GM10266 (cell line): ENCODE measurements at regions not wholly inside any gene's neighbourhood (a gene's known extent, or its start where the extent isn't known, plus 50 kb on each side); places are given as distances from the start of the nearest gene placed in this dataset.

Experiments
- DNase-seq: peaks from one replicate; pipeline ENCODE4 v3.0.0; 2012; ENCODE audit errors: extremely low spot score
- CTCF ChIP-seq: IDR thresholded peaks from 2 replicates; pipeline ENCODE4 v1.5.1; 2012; ENCODE audit warnings: mild to moderate bottlenecking, low read depth; ENCODE audit not compliant: control insufficient read depth, insufficient read depth; ENCODE audit errors: missing control alignments

DNA sequence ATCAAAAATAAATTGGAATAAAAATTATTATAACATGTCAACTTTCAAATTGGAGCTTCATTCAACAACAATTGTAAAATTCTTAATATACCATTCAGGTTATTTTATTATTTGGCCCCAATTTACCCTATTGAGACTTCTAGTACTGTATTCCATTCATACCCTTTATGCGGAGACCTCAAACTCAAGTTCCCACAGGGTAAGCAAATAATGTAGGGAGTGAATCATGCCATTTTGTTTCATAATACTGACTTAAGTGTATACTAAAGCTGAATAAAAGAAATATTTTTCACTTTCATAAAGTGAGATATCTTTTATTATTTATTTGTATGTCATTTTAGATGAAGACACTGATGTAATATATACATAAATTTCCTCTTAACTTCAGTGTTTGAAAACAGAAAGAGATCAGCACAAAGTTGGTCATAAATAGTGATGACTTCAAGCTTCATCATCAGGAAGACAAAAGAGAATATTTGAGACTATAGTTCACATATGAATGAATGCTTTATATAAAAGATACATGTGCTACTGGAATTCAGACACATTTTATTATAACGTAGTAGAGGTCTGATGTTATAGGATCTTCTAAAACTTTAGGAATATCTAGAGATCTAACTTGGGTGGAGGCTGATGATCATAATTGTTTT, 894.4 kb upstream of the PCDH9 start:
- no peak for TF ChIP-seq CTCF
- DNase-seq = no peak

GRCh38 chr13:68110178-68110768, 880.1 kb upstream of the PCDH9 start:
- no peak for DNase-seq
- TF ChIP-seq CTCF = no peak

DNA sequence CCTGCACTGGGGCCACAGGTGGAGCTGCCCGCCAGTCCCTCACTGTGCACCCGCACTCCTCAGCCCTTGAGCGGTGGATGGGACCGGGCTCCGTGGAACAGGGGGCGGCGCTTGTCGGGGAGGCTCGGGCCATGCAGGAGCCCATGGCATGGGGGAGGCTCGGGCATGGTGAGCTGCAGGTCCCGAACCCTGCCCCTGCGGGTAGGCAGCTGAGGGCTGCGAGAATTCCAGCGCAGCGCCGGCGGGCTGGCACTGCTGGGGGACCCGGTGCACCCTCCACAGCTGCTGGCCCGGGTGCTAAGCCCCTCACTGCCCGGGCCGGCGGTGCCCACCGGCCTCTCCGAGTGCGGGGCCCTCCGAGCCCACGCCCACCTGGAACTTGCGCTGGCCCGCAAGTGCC, 877.5 kb upstream of the PCDH9 start:
- no peak for TF ChIP-seq CTCF
- no peak for DNase-seq

DNA sequence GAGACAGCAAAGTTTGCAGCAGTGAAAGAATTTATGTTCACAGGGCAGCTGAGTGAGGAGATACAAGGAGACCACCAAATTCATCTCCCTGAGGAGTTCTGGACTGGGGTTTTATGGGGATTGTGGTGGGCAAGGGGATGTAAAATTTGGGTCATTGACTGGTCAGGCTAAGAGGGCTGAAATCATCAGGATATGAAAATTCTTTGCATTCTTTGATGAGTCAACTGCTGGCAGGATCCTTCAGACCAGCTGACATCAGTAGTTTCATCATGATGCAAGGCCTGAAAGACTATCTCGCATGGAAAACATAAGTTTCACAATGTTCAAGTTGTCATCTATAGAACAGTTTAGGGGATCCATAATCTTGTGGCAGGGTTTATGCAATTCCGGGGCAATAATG, 869.5 kb upstream of the PCDH9 start:
- DNase-seq = no peak
- no peak for TF ChIP-seq CTCF

DNA sequence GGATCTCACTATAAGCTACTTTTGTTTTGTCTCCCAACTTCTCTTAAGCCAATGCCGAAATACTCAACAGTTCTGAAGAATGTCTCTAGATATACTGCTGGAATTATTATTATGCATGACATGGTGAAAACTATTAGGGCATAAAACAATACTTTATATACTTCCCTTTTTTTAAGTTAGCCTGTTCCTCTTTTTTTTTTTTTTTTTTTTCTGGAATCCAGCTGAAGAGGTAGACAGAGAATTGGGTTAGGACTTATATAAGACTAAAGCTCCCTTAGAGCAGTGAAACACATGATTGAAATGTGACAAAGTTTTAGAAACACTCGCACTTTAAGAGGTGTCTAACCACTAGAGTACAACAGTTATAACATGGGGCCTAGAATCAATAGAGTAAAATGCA, 850.9 kb upstream of the PCDH9 start:
- no peak for DNase-seq
- no peak for TF ChIP-seq CTCF

DNA sequence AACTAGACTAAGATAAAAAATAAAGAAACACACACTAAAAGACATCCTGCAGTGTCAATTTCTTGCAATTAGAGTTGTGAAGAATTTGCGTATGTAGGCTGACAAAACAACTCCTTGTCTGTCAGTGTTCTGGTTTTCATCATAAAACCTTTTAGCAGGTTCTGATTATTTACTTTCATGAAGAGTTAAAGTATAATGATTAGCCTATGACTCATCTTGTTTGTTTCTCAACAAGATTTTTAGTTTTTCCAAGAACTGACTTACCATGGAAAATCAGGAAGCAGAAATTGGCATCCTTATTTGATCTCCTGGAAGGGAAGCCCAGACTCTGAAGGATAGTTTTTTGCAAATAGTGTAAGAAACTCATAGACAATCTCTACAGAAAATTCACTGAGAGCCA, 848.7 kb upstream of the PCDH9 start:
- DNase-seq = no peak
- TF ChIP-seq CTCF = no peak

DNA sequence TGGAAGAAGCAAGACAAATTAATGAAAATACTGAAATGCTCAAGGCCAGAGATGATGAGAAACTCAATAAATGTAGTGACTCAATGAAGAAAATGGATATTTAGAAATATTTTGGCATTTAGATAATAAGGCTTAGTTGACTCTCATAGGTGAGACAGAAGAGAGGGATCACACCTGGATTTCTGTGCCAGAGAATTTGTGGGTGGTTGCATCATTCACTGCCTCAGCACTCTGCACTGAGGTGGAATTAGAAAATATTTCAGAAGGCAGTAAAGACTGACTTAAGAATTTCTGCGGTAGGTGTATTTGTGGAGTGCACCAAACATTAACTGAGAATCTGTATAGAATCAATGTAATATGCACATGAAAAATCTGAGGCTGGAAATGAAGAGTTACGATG, 848.3 kb upstream of the PCDH9 start:
- TF ChIP-seq CTCF = no peak
- no peak for DNase-seq
